Activated naive CD8-positive, alpha-beta T cell treated with anti-CD3 and anti-CD28 coated beads for 36 hours (primary cell): ENCODE measurements at regions not wholly inside any gene's neighbourhood (a gene's known extent, or its start where the extent isn't known, plus 50 kb on each side); places are given as distances from the start of the nearest gene placed in this dataset.
"Not testable (repeated sequence)": the region's sequence is repeated elsewhere in the genome, so short reads cannot be mapped to it uniquely, and the experiment has no call there.

Experiments
- DNase-seq: peaks from one replicate; pipeline ENCODE4 v3.0.0; 2021
- H3K27ac Mint-ChIP-seq: one replicate; pipeline ENCODE4 v1.8.0; 2022; ENCODE audit warnings: mild to moderate bottlenecking, moderate library complexity, mixed read lengths
- H3K27me3 Mint-ChIP-seq: one replicate; pipeline ENCODE4 v1.8.0; 2022; ENCODE audit warnings: mild to moderate bottlenecking, mixed read lengths
- H3K36me3 Mint-ChIP-seq: one replicate; pipeline ENCODE4 v1.8.0; 2021; ENCODE audit warnings: mild to moderate bottlenecking, mixed read lengths
- H3K4me1 Mint-ChIP-seq: one replicate; pipeline ENCODE4 v1.8.0; 2021; ENCODE audit warnings: mixed read lengths
- H3K4me3 Mint-ChIP-seq: one replicate; pipeline ENCODE4 v1.8.0; 2022; ENCODE audit warnings: mild to moderate bottlenecking, moderate library complexity, mixed read lengths
- H3K9me3 Mint-ChIP-seq: one replicate; pipeline ENCODE4 v1.8.0; 2022; ENCODE audit warnings: mixed read lengths

GRCh38 chrY:13878506-13878905 is 107.8 kb downstream of the VCY start:
- H3K4me1 Mint-ChIP-seq = no peaks in the 10 kb centered on the region
- H3K27me3 Mint-ChIP-seq = no peaks in the 10 kb centered on the region
- peaks cover 3% of the 10 kb centered on the region for H3K9me3 Mint-ChIP-seq
- no peak overlapping the region for H3K4me3 Mint-ChIP-seq
- peaks cover 9% of the 10 kb centered on the region for H3K36me3 Mint-ChIP-seq
- DNase-seq = no peak
- no peak overlapping the region for H3K27ac Mint-ChIP-seq

GRCh38 chrY:13881096-13881495 is 105.2 kb downstream of the VCY start:
- Mint-ChIP-seq H3K4me1 (no peaks in the 10 kb centered on the region), H3K27me3 (no peaks in the 10 kb centered on the region), H3K36me3 (peaks cover 7% of the 10 kb centered on the region), H3K4me3 (no peak overlapping the region), H3K27ac (no peak overlapping the region), H3K9me3 (no peaks in the 10 kb centered on the region)
- no peak for DNase-seq

- no peak for DNase-seq
- Mint-ChIP-seq H3K27me3 (no peaks in the 10 kb centered on the region), H3K4me1 (no peaks in the 10 kb centered on the region), H3K36me3 (peaks cover 6% of the 10 kb centered on the region), H3K4me3 (no peak overlapping the region), H3K27ac (no peak overlapping the region), H3K9me3 (no peaks in the 10 kb centered on the region)
Observed at GRCh38 chrY:13882829-13883228, 103.4 kb downstream of the VCY start.

GRCh38 chrY:13894028-13894427 is 92.2 kb downstream of the VCY start:
- H3K27me3 Mint-ChIP-seq, H3K4me1 Mint-ChIP-seq, H3K4me3 Mint-ChIP-seq, DNase-seq, H3K9me3 Mint-ChIP-seq: not testable (repeated sequence)
- H3K36me3 Mint-ChIP-seq = peaks cover 21% of the 10 kb centered on the region
- H3K27ac Mint-ChIP-seq = peak overlapping the region; percentile 76

GRCh38 chrY:13907736-13908135 is 78.5 kb downstream of the VCY start:
- H3K36me3 Mint-ChIP-seq = peaks cover 3% of the 10 kb centered on the region
- DNase-seq = no peak
- no peaks in the 10 kb centered on the region for H3K4me1 Mint-ChIP-seq
- H3K4me3 Mint-ChIP-seq = no peak overlapping the region
- no peak overlapping the region for H3K27ac Mint-ChIP-seq
- H3K9me3 Mint-ChIP-seq = peaks cover 4% of the 10 kb centered on the region
- no peaks in the 10 kb centered on the region for H3K27me3 Mint-ChIP-seq

- not testable (repeated sequence) for H3K27ac Mint-ChIP-seq, H3K4me1 Mint-ChIP-seq, H3K27me3 Mint-ChIP-seq, H3K36me3 Mint-ChIP-seq, DNase-seq, H3K4me3 Mint-ChIP-seq, H3K9me3 Mint-ChIP-seq
Observed at GRCh38 chrY:13930436-13930835, 55.8 kb downstream of the VCY start.
